ENCODE measurements at regions not wholly inside any gene's neighbourhood (a gene's known extent, or its start where the extent isn't known, plus 50 kb on each side); places are given as distances from the start of the nearest gene placed in this dataset.
"Not testable (repeated sequence)": the region's sequence is repeated elsewhere in the genome, so short reads cannot be mapped to it uniquely, and the experiment has no call there.

- DNase-seq (ENCODE audit: low read depth in 2 of 2): no peak
These were observed 1811.6 kb downstream of the ARAP2 start for GRCh38 chr4:34432706-34433105.

- not testable (repeated sequence) for DNase-seq (ENCODE audit: low read depth in 2 of 2)
These were observed 1809.9 kb downstream of the ARAP2 start for GRCh38 chr4:34434377-34434776.

GRCh38 chr4:34464196-34464595 is 1780.1 kb downstream of the ARAP2 start:
- no peak for DNase-seq (ENCODE audit: low read depth in 2 of 2)

- DNase-seq (ENCODE audit: low read depth in 2 of 2): no peak
These were observed 1777.9 kb downstream of the ARAP2 start for GRCh38 chr4:34466411-34466810.

GRCh38 chr4:34469516-34469915 is 1774.8 kb downstream of the ARAP2 start:
- no peak for DNase-seq (ENCODE audit: low read depth in 2 of 2)

- DNase-seq (ENCODE audit: low read depth in 2 of 2): no peak
These were observed 1759.1 kb downstream of the ARAP2 start for GRCh38 chr4:34485252-34485651.

- DNase-seq (ENCODE audit: low read depth in 2 of 2): no peak
These were observed 1757.6 kb downstream of the ARAP2 start for GRCh38 chr4:34486461-34487363.

GRCh38 chr4:34492414-34492813 is 1751.9 kb downstream of the ARAP2 start:
- DNase-seq (ENCODE audit: low read depth in 2 of 2): no peak

- DNase-seq (ENCODE audit: low read depth in 2 of 2): no peak
These were observed 1742.2 kb downstream of the ARAP2 start for GRCh38 chr4:34502086-34502485.

GRCh38 chr4:34504731-34505130 is 1739.6 kb downstream of the ARAP2 start:
- not testable (repeated sequence) for DNase-seq (ENCODE audit: low read depth in 2 of 2)

- not testable (repeated sequence) for DNase-seq (ENCODE audit: low read depth in 2 of 2)
These were observed 1737.7 kb downstream of the ARAP2 start for GRCh38 chr4:34506511-34507092.

GRCh38 chr4:34512616-34513015 is 1731.7 kb downstream of the ARAP2 start:
- DNase-seq (ENCODE audit: low read depth in 2 of 2): no peak

GRCh38 chr4:34516524-34516923 is 1727.8 kb downstream of the ARAP2 start:
- no peak for DNase-seq (ENCODE audit: low read depth in 2 of 2)

GRCh38 chr4:34534916-34535315 is 1709.4 kb downstream of the ARAP2 start:
- no peak for DNase-seq (ENCODE audit: low read depth in 2 of 2)

- no peak for DNase-seq (ENCODE audit: low read depth in 2 of 2)
These were observed 1678.2 kb downstream of the ARAP2 start for GRCh38 chr4:34566091-34566490.

GRCh38 chr4:34572026-34572425 is 1672.3 kb downstream of the ARAP2 start:
- no peak for DNase-seq (ENCODE audit: low read depth in 2 of 2)

- no peak for DNase-seq (ENCODE audit: low read depth in 2 of 2)
These were observed 1629.0 kb downstream of the ARAP2 start for GRCh38 chr4:34615315-34615714.

- DNase-seq (ENCODE audit: low read depth in 2 of 2): no peak
These were observed 1624.7 kb downstream of the ARAP2 start for GRCh38 chr4:34619531-34620162.

- no peak for DNase-seq (ENCODE audit: low read depth in 2 of 2)
These were observed 1615.8 kb downstream of the ARAP2 start for GRCh38 chr4:34628471-34628870.

- DNase-seq (ENCODE audit: low read depth in 2 of 2): no peak
These were observed 1614.9 kb downstream of the ARAP2 start for GRCh38 chr4:34629451-34629850.

- no peak for DNase-seq (ENCODE audit: low read depth in 2 of 2)
These were observed 1611.1 kb downstream of the ARAP2 start for GRCh38 chr4:34633241-34633640.

GRCh38 chr4:34636623-34637022 is 1607.7 kb downstream of the ARAP2 start:
- DNase-seq (ENCODE audit: low read depth in 2 of 2): no peak

- DNase-seq (ENCODE audit: low read depth in 2 of 2): no peak
These were observed 1600.8 kb downstream of the ARAP2 start for GRCh38 chr4:34643476-34643875.

Data from stimulated activated CD4-positive, alpha-beta T cell treated with anti-CD3 and anti-CD28 coated beads, Interleukin-1b, Interleukin-23, amount 100 ng/mL, for 4 hours (primary cell).